GM18511 (cell line): ENCODE measurements at regions not wholly inside any gene's neighbourhood (a gene's known extent, or its start where the extent isn't known, plus 50 kb on each side); places are given as distances from the start of the nearest gene placed in this dataset.

ENCODE experiments used
- ATAC-seq: cut with Tn5 transposase; IDR thresholded peaks from one replicate; pipeline ENCODE4 v1.9.1; 2021; ENCODE audit warnings: mild to moderate bottlenecking, moderate library complexity; ENCODE audit not compliant: unreplicated experiment

DNA sequence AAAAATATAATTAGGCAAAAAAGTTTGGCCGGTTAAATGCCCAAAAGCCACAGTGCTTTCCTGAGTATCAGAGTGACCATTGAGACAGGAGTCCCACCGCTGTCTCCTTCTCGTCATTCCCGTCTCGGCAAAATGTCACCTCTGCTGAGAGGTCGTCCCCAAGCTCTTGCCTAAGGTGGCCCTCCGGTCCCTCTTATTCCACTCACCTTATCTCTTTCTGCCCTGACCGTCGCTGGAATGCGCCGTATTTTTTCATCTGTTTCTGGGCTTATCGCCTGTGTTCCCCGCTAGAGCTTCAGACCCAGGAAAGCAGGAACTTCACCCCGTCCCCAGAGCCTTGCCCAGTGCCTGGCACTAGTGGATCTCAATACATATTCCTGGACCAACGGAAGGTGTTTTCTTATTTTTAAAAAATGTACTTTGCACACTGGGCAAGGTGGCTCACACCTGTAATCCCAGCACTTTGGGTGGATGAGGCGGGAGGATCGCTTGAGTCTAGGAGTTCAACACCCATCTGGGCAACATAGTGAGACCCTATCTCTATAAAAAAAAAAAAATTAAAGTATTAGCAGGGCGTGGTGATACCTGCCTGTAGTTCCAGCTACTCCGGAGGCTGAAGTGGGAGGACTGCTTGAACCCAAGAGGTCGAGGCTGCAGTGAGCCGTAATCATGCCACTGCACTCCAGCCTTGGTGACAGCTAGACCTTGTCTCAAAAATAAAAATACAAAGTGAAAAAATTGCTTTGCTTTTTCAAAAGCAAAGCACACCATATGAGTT is 122.8 kb upstream of the PTPN1 start:
- no peak for ATAC-seq

DNA sequence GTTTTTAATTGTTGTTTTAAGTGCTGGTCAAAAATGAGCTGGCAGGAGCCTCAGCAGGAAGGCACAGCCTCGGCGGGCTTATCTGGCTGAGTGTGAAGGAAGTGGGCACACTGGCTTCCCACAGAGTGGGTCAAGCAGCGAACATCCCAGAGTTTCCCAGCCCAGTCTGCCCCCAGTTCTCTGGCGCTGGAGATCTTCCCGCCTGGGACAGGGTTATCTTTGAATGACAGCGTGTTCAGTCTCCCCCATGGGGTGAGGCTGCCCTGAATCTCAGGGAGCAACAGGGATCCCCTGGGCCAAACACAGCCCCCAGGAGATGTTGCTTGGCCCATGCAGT is 122.2 kb upstream of the PTPN1 start:
- ATAC-seq = no peak

DNA sequence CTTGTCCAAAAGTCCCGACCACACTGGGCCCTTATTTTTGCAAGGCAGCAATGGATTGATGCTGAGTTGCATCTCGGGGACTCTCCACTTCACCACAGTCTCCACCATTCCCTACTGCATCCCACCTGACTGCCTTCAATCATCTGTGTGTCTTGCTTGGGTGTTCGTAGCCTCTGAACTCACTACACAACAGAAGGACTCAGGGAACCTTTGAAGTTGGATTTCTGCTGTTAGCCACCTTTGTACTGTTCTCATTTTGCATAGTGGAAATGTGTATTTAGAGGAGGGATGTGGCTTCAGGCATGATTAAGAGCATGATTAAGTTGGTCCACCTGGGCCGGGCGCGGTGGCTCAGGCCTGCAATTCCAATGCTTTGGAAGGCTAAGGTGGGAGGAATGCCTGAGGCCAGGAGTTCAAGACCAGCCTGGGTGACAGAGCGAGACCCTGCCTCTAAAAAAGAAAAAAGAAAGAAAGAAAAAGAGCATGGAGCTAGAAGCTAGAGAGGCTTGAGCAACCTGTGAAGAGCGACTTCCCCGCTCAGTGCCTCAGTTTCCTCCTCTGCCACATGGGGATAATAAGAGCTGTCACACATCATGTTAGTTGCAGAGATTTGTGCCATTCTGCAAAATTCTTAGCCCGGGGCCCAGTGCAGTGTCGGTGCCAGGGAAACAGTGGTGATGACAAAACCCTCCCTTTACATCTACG is 121.3 kb upstream of the PTPN1 start:
- ATAC-seq = no peak

DNA sequence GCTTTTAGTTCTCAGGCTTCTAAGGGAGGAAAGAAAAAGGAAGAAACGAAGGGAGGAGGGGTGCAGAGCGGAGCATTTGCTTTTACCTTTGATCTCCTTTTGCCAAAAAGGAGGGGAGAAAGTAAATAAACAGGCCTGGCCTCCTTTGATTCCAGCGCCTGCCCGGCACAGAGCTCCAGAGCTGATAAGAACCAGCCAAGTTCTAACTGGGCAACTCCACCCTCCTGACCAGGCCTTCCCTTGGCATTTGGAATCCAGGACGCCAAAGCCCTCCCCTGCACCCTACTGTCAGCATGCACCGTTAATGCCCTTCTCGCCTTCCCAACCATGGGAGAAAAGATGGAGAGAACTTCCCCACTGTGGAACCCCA is 120.8 kb upstream of the PTPN1 start:
- ATAC-seq = no peak

DNA sequence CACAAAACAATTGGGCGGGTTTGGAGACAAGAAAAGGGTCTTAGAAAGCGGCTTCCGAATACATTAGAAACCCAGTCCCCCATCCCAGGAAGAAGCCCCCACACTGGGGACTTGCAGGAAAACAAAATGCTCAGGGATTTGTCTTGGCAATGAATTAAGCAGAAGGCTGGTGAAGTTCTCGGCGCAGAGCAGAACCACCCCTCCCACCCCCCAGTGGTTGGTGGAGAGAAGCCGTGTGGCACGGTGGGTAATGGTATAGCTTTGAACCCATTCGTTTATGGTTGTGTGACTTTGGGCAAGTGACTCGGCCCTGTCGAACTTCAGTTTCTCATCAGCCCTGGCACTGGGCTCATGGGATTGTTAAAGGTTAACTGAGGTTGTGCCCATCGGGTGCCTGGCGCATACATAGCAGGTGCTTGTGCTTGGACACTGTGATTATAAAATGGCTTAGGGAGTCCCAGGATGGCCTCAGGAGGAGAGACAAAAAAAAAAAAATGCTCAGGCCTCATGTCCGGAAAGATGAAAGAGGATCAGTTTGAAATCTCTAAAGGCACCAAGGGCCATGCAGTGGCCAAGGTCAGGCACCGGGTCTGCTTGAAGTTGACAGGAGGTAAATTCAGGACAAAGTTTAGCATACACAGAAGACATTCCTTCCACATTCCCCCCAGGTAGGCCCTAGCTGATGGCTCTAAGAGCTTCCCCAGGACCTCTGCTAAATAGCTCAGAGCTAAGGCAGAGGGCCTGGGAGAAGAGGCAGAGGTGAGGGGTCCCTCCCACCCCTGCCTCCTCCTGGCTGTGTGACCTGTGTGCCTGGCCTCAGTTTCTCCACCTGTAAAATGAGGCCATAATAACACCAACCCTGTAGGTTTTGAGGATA is 120.1 kb upstream of the PTPN1 start:
- ATAC-seq = no peak

DNA sequence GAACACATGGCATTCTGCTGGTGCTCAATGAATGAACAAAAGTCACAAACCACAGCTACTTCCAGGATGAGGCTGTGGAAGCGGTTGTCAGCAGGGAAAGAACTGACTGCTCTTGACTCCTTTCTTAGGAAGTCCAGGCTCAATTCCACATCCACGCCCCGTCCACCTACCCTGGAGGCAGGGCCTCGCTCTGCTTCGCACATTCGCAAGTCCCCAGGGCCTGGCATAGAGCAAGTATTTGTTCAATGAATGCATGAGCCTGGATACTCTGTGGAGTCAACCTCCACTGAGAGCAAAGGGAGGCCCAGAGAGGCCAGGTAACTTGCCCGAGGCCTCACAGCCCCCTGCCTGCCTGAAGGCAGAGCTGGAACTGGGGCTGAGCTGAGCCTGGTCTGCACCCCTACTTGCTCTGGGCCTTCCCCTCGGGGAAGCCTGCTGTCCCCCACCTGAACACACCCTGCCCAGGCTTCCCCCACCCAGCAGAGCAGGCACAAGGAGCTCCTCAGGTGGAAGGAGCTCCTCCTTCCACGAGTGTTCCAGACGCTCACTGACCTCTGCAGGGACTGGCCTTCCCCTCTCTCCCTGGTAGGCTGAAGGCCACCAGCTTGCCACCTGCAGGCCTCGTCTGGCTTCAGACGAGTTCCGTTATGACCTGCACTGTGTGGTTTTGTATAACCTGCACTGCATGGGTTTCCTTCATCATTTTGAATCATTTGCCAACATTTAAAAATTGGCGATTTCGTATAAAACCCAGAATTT is 119.3 kb upstream of the PTPN1 start:
- ATAC-seq = no peak

DNA sequence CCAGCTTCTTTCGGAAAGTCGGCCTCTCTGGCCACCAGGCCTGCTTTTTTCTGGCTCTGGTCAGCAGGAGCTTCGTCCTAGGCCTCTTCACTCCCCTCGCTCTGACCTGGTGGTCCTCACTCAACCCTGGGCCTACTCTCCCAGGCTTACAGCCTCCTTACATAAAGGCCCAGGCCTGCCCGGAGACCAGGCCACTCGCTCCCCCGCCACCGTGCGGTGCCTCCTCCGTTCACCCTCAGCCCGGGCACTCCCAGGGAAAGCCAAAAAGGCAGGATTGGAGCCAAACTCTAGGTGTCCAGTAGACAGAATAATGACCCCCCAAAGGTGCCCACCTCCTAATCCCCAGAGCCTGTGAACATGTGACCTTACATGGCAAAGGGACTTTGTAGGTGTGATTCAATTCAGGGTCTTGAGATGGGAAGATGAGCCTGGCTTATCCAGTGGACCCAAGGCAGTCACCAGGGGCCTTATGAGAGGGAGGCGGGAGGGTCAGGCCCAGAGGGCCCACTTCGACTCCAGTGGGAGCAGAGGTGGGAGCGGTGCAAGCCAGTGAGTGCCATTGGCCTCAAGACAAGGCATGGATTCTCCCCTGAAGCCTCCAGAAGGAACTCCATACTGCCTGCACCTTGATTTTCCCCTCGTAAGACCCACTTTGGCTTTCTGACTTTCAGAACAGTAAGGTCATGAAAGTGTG is 118.6 kb upstream of the PTPN1 start:
- ATAC-seq = no peak

DNA sequence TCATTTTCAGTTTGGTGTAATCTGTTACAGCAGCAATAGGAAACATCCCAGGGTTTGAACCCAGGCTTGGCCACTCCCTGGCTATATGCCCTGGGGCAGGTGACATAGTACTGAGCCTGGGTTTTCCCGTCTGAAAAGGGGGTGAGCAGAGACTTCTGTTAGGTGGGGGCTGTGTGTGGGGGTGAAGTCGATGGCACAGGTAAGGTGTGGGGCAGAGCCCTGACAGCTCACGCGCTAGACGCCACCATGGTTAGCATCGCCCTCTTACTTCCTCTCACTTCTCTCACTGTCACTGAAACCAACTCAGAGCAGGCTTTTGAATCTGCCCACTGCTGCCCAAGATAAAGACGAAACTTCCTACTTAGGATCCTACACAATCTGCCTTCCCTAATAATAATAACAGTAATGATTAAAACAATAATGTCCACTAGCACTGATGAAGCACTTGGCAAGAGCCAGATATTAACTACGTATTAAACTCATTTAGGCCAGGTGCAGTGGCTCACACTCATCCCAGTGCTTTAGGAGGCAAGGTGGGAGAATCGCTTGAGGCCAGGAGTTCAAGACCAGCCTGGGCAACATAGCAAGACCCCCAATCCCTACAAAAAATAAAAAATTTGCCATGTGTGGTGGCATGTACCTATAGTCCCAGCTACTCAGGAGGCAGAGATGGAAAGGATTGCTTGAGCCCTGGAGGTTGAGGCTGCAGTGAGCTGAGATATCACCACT is 117.9 kb upstream of the PTPN1 start:
- ATAC-seq = no peak

DNA sequence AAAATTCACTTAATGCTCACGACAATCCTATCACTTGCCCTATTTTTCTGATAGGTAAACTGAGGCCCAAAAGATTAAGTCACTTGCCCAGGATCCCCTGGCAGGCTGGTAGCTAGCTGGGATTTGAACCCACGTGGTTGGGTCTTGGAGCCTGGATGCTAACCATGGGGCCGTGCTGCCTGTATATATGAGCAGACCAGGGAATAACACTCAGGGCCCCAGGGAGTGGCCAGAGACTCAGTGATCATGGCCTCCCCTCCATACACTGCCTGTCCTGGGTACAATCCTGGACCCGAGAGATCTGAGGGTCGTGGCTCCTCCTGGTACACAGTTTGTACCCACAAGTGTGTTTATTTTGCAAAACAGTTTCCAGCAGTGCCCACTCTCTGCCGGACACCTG is 116.9 kb upstream of the PTPN1 start:
- no peak for ATAC-seq

DNA sequence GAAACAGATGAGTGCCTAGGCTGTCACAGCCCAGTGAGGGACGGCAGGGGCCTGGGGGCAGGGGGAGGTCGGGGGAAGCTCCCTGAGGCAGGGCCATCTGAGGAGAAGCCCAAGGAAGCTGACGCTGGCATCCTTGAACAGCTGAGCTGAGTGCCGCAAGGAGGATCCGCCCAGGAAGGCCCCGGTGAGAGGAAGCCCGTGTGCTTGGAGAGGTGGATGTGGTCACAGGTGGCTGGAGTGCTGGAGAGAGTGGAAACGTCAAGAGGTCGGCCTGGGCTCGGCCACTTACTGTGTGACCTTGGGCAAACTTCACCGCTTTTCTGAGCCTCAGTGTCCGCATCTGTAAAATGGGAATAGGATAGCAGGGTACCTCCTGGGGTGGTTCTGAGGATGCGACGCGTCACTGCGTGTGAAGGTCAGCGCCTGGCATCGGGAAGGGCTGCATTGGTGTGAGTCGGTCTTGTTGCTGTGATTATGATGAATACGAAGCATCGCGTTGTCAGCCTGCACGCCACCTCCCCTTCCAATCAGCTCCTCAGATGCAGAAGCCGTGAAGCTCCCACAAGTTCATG is 116.1 kb upstream of the PTPN1 start:
- no peak for ATAC-seq

DNA sequence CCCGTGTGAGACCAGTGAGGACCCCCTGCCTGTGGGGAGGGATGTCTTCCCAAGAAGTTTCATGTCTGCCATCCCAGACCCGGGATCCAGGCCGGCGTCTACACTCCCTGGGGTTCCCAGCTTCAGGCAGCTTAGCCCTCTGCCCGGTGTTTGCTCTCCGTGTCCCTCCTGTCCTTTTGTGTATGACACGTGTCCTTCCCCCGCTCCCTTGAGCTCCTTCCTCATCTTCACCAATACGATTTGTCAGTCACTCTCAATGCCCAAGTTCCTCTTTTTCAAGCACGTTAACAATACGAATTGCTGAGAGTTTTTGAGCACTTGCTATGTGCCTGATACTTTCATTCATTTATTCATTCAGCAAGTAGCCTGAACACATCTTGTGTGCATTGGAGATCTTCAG is 115.6 kb upstream of the PTPN1 start:
- ATAC-seq = no peak

DNA sequence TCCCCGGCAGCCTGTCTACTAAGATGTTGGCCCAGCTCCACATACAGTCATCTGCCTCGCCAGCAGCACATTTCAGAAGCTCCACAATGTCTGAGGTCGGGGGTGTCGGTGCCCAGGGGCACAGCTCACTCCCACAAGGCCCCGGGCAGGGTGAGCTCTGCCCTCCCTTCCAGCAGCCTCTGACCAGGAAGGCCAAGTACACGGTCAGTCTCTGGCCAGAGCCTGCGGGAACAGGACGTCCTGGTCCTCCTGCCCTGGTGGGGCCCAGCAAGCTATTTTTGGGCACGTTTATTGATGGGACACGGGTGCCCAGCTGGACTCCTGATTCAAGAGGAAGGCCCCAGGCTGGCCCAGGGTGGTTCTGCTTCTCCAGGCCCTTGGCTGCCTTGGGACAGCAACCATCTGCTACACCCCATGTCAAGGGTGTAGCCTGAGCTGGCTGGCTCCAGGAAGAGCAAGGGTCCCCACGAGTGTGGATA is 114.9 kb upstream of the PTPN1 start:
- no peak for ATAC-seq

DNA sequence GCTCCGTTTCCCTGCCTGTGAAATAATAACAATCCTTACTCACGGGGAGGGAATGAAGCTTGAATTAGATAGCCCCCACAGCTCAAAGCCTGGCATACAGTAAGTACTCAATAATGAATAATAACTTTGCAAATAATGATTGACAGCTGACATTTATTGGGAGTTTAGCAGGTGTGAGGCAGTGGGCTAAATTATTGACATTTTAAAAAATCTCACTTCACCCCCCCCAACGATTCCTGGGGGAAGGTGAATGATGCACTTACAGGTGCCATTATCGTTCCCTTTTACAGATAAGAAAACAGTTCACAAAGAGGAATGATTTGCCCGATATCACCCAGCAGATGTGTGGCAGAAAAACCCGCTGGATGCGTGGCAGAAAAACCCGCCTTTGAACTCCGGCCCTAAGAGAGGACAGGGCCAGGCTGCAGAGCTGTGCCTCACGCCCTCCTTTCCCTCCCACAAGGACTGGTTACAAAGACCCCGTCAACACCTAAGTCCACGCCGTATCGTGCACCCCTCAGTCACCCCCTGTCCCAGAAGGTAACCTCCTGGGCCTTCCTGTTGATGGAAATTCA is 114.2 kb upstream of the PTPN1 start:
- ATAC-seq = no peak

DNA sequence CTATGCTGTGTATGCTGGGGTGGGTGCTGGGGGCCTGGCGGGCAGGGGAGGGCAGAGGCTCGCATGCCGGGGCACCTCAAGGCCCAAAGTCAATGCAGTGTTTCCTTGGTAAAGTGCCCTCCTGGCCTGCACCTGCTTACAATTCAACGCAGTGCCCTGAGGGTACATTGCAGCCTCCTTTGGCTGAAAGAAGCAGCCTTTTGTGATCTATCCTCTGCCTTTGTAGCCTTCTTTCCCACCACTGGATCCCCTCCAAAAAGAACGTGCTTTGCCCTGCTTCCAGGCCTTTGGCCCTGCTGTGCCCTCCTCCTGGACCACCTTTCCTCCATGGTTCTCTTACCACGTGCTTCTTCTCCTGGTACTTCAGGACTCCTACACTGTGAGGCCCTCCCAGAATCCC is 113.6 kb upstream of the PTPN1 start:
- no peak for ATAC-seq

DNA sequence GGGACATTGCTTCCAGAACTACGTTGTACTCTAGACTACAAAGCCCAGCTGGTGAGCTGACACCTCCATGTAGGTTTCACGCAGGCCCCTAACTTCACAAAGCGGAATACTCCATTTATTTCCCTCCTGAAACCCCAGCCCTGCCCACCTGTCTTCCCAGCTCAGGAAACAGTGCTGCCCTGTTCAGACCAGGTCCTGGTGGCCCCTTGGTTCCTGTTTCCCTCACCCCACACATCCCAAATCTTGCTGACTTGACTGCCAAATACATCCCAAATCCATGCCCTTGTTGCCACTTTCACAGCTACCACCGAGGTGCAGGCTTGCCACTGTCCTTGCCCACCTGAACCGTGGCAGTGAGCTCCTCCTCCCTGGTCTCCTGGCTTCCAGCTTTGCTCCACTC is 113.1 kb upstream of the PTPN1 start:
- ATAC-seq = no peak

DNA sequence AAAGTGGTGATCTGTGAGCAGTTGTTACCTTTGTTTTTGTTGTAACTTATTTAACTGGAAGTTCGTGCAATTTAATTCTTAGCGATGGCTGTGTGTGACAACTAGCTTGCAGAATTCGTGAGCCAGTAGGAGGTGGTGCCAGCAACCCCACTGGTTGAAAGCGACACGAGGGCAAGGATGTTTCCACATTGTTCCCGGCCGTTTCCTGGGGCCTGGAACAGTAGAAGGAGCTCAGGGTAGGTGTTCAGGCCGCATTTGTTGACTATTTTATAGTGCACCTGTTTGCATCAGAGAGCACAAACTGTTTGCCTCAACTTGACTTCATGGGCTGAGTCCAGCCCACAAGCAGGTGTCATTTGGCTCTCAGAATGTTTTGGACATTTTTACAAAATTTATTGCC is 112.1 kb upstream of the PTPN1 start:
- no peak for ATAC-seq

DNA sequence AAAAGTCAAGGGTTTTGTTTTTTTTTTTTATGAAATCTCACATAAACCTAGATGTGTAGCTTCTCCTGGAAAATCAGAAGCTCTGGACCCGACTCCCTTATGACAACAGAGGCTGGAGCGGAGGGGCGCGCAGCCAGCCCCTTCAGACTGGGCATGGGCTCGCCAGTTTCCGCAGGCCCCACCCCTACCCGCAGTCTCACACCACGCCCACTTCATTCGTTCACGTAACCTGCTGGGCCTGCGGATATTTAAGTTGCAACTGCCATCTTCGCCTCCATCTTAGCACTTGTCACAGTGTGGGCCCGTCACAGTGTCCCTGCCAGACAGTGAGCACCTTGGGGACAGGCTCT is 111.7 kb upstream of the PTPN1 start:
- ATAC-seq = no peak

DNA sequence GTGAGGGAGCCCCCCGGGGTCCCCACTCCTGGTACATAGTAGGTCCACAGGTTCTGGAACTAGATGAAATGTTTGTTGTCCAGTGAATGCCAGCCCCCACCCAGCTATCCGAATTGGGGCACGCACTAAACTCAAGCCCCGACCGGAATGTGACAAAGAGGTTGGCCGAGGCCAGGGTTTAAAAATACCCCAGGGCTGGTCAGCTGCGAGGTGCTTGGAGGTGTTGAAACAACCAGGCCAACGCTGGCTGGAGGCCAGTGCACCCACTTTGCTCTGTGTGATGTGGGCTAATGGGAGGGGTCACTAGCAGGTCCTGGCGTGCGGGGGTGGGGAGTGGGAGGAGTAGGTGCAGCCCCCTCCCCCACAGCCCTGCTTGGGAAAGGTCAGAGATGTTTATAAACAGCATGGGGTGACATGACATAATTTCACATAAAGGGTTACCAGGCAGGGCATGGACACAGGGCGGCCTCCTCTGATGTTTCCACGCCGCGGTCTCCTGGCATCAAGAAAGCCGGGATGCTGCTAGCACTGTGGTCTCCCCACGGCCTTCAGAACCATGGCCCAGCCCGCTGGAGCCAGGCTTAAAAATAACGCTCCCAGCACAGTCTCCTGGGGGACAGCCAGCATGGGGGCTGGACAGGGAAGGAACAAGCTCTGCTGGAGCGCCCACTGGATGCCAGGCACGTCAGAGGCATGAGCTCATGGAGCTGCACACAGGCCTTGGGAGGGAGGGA is 111.2 kb upstream of the PTPN1 start:
- no peak for ATAC-seq

DNA sequence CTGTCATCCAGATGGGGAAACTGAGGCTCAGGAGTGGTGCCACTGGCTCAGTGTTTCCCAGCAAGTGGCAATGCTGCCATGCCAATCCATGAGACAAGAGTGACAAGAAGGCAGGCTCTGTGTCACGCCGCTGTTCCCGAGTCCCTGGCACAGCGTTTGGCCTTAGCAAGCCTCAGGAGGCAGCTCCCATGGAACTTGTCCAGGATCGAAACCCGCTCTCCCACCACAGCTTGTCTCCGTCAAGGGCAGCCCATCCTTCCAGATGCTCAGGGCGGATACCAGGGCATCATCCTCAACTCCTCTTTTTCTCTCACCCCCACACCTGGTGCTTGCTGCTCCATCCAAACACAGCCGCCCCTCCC is 110.6 kb upstream of the PTPN1 start:
- no peak for ATAC-seq
